Pancreas (tissue), 10 donors: ENCODE measurements at regions not wholly inside any gene's neighbourhood (a gene's known extent, or its start where the extent isn't known, plus 50 kb on each side); places are given as distances from the start of the nearest gene placed in this dataset.

Experiments
- ATAC-seq, 4 donors: fragments of 200-7000 bp; cut with Tn5 transposase; one replicate each; pipeline versions ENCODE4 v1.8.0 to v1.9.1; 2020; ENCODE audit warnings: mild to moderate bottlenecking in 4 of 4, moderate library complexity in 4 of 4
- DNase-seq, 6 donors: peaks; one replicate each; pipeline ENCODE4 v3.0.0-alpha.2; 2020
- FAIRE-seq: peaks from 2 replicates; lab custom pipeline; 2012; peaks lifted over from hg19 to GRCh38; lab: Jason Lieb, UNC
- H3K27ac ChIP-seq, 4 donors: fragments of 200-600 bp; sonication (generic); 1 replicate in 3 of 4; 2 replicates in 1 of 4; pipeline versions ENCODE4 v1.5.0 to v1.8.0; 2020
- H3K27me3 ChIP-seq, 4 donors: fragments of 200-600 bp; one replicate each; pipeline ENCODE4 v1.8.0; 2021
- H3K36me3 ChIP-seq, 3 donors: fragments of 200-600 bp; sonication (generic) in 1 of 3; one replicate each; pipeline versions ENCODE4 v1.5.0 to v1.8.0; 2020 to 2021
- H3K4me1 ChIP-seq, 3 donors: fragments of 200-600 bp; one replicate each; pipeline ENCODE4 v1.8.0; 2021
- H3K4me3 ChIP-seq, 4 donors: fragments of 200-600 bp; sonication (generic) in 2 of 4; one replicate each; pipeline versions ENCODE4 v1.5.0 to v1.8.0; 2020 to 2021
- H3K9me3 ChIP-seq, 4 donors: fragments of 200-600 bp; one replicate each; pipeline ENCODE4 v1.8.0; 2021
- CTCF ChIP-seq, 4 donors: fragments of 200-600 bp; sonication (generic) in 3 of 4; IDR thresholded peaks; one replicate each; pipeline versions ENCODE4 v1.5.0 to v1.8.0; 2021; ENCODE audit warnings: antibody characterized with exemption in 4 of 4
- WGBS, 2 donors: extraction: QIAGEN DNeasy Blood & Tissue Kit; methylation state at CpG; one replicate each; pipeline ENCODE4 v1.1.7; 2013; 5-methylcytosine and 5-hydroxymethylcytosine counted together
- intact Hi-C, 3 donors: fragments of 100-400 bp; cut with DNase I; formaldehyde crosslinking; loops; one replicate each; pipeline versions ENCODE4 v1.11.1 to v1.14.2; 2022
- donor health status: healthy with polysubstance abuse.
- donor health status: DM: no; HTN: no; CAD: no; lungs with moderate emphysema.
- donor health status: DM: no; HTN: no; CAD: no.
- donor health status: control.
- donor health status: control.
- donor health status: Bipolar disorder and iron deficiency.
- donor health status: DM: yes; HTN: yes; CAD: no.
- donor health status: DM: no; HTN: no; CAD: no.
- donor health status: DM: no; HTN: no; CAD: no.
- donor health status: DM: yes; HTN: yes; CAD: no.

DNA sequence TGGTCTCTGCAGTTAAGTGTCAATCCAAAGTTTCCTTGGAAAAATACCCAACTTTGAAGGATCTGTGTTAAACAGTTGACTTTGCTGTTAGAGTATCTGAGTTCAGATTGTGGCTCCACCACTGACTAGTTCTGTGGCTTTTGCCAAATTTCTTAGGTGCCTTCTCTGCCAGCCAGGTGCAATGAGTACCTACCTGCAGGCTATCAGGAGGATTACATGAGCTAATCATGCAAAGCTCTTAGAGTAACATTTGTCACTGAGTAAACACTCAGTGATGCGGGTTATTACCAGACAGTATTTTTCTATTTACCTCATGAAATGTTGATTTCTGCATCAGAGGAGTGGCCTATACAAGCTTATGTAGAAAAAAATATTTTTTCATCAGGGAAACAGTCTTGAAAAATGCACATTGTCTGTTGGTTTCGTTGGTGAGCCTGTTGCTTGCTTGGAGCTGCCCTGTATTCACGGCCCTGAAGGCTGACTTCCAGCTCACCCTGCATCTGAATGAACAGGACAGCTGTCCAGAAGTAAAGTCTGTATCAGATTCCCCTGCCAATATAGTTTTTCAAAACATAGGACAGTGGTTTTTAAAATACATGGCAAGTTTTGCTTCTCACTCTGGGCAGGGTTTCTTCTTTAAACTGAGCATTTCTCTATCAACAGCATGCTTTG lies 235.1 kb downstream of the CDCA7 start:
- ATAC-seq, result peak in 3 of 4 donors; percentile 43 to 79 (median 64)
- peak in 1 of 6 donors; percentile 18 for DNase-seq
- FAIRE-seq, result no peak
- Histone ChIP-seq H3K4me3 (no peak overlapping the region), H3K27ac (peak overlapping the region in 2 of 4 donors; percentile 11 to 52), H3K36me3 (no peaks in the 10 kb centered on the region), H3K9me3 (no peaks in the 10 kb centered on the region), H3K4me1 (peaks cover 0 to 6% (median 0%) of the 10 kb centered on the region in 3 donors), H3K27me3 (no peaks in the 10 kb centered on the region)
- no peak for TF ChIP-seq CTCF (IDR thresholded peaks at IDR 0.05)
- intact Hi-C loops, result no loop called here
- 75 to 77% methylated on average over 3 of the region's 3 CpGs for WGBS, 2 donors

- ATAC-seq, result peak; percentile 61 to 92 (median 87)
- WGBS, 2 donors, result 60 to 66% methylated on average over 6 of the region's 6 CpGs
- H3K4me3 ChIP-seq, result no peak overlapping the region
These were observed 235.7 kb downstream of the CDCA7 start for GRCh38 chr2:173590276-173590861.

GRCh38 chr2:173593109-173593508 lies 238.4 kb downstream of the CDCA7 start:
- Histone ChIP-seq H3K4me3 (no peak overlapping the region), H3K36me3 (no peaks in the 10 kb centered on the region), H3K4me1 (peaks cover 0 to 6% (median 0%) of the 10 kb centered on the region in 3 donors), H3K9me3 (no peaks in the 10 kb centered on the region), H3K27ac (no peak overlapping the region), H3K27me3 (no peaks in the 10 kb centered on the region)
- TF ChIP-seq CTCF (IDR thresholded peaks at IDR 0.05), result no peak
- intact Hi-C loops, result no loop called here
- FAIRE-seq (no peak), DNase-seq (no peak), ATAC-seq (no peak)

More at GRCh38 chr2:173590276-173590861, 235.7 kb downstream of the CDCA7 start:
- Histone ChIP-seq H3K27me3 (no peaks in the 10 kb centered on the region), H3K36me3 (no peaks in the 10 kb centered on the region), H3K27ac (peak overlapping the region in 2 of 4 donors; percentile 11 to 52), H3K9me3 (no peaks in the 10 kb centered on the region), H3K4me1 (peaks cover 0 to 6% (median 0%) of the 10 kb centered on the region in 3 donors)
- intact Hi-C loops, result no loop called here
- TF ChIP-seq CTCF (IDR thresholded peaks at IDR 0.05), result no peak
- DNase-seq, result peak in 4 of 6 donors; percentile 27 to 53 (median 34)
- FAIRE-seq, result no peak

GRCh38 chr2:173596244-173596643 lies 241.6 kb downstream of the CDCA7 start:
- intact Hi-C loops, result no loop called here
- H3K4me1 ChIP-seq, result no peaks in the 10 kb centered on the region
- no peaks in the 10 kb centered on the region for H3K9me3 ChIP-seq
- H3K27me3 ChIP-seq, result no peaks in the 10 kb centered on the region
- FAIRE-seq (no peak), DNase-seq (no peak), ATAC-seq (no peak)
- H3K27ac ChIP-seq, result no peak overlapping the region
- no peak for TF ChIP-seq CTCF (IDR thresholded peaks at IDR 0.05)
- H3K4me3 ChIP-seq, result no peak overlapping the region
- H3K36me3 ChIP-seq, result no peaks in the 10 kb centered on the region

- Histone ChIP-seq H3K4me3 (no peak overlapping the region), H3K4me1 (no peaks in the 10 kb centered on the region), H3K27ac (no peak overlapping the region), H3K9me3 (no peaks in the 10 kb centered on the region), H3K36me3 (no peaks in the 10 kb centered on the region), H3K27me3 (no peaks in the 10 kb centered on the region)
- intact Hi-C loops, result no loop called here
- no peak for DNase-seq
- no peak for FAIRE-seq
- no peak for ATAC-seq
- no peak for TF ChIP-seq CTCF (IDR thresholded peaks at IDR 0.05)
These were observed 243.9 kb downstream of the CDCA7 start for GRCh38 chr2:173598525-173598924.
